OCI-LY1 (cell line): ENCODE measurements at regions not wholly inside any gene's neighbourhood (a gene's known extent, or its start where the extent isn't known, plus 50 kb on each side); places are given as distances from the start of the nearest gene placed in this dataset.

Source experiments
- CTCF ChIP-seq: fragments of 200-600 bp; sonication (generic), shearing (Covaris generic); IDR thresholded peaks from 2 replicates; pipeline ENCODE4 v1.5.1; 2017; ENCODE audit warnings: mild to moderate bottlenecking, antibody characterized with exemption, low read length, moderate library complexity, mixed read lengths
- EZH2 ChIP-seq: fragments of 200-600 bp; sonication (generic), shearing (Covaris generic); IDR thresholded peaks from 2 replicates; pipeline ENCODE4 v1.8.0; 2017; ENCODE audit warnings: borderline replicate concordance, mixed run types, mild to moderate bottlenecking, antibody characterized with exemption, low read length, moderate library complexity, mixed read lengths

DNA sequence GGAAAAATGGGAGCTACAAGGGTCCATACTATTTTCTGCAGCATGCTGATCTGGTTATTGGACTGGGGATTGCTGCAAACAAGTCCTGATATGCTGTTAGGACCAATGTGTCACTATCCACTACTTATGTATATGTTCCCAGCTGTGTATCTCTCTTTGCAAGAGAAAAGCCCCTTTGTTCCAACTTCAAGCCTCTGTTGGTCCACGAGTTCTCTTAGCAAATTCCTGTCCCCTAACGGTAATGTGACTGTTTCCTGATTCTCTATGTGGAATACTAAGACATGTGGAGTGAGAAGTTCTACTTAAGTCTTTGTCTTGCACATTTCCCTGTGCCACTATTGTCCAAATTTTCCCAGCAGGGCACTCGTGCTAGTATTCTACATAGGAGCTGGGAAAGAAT is 557.7 kb downstream of the FSCB start:
- TF ChIP-seq CTCF (no peak), EZH2 (no peak)
